Coronary artery (tissue), 2 donors: ENCODE measurements at regions not wholly inside any gene's neighbourhood (a gene's known extent, or its start where the extent isn't known, plus 50 kb on each side); places are given as distances from the start of the nearest gene placed in this dataset.

Experiments used
- DNase-seq: peaks from one replicate; pipeline ENCODE4 v3.0.0-alpha.2; 2017; ENCODE audit warnings: low spot score
- H3K27ac ChIP-seq, 2 donors: fragments of 200-600 bp; sonication (generic); one replicate each; pipeline ENCODE4 v1.5.1; 2016 to 2019
- H3K4me3 ChIP-seq: fragments of 200-600 bp; sonication (generic); 2 replicates; pipeline ENCODE4 v1.5.1; 2016; ENCODE audit warnings: mild to moderate bottlenecking, moderate library complexity
- TF ChIP-seq, protein P1 (sequence below): fragments of 200-600 bp; sonication (generic); IDR thresholded peaks from one replicate; pipeline ENCODE4 v1.5.1; 2019; ENCODE audit warnings: antibody characterized with exemption

DNA sequence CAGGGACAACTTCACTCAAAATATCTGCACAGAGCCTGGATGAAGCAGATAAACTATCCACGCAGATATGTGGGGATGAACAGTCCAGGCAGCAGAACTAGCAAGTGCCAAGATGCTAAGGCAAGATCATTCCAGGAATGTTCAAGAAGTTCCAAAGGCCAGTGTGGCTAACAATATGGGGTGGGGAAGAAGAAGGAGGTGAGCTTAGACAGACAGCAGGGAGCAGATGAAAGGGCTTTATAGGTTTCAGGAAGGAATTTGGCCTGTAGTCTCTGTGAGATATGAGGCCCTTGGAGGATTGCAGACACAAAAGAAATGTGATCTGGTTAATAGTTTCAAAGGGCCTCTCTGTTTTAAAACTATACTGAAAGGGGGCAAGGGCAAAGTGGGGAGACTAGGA, 63.5 kb upstream of the PPM1H start:
- TF ChIP-seq, protein P1, sequence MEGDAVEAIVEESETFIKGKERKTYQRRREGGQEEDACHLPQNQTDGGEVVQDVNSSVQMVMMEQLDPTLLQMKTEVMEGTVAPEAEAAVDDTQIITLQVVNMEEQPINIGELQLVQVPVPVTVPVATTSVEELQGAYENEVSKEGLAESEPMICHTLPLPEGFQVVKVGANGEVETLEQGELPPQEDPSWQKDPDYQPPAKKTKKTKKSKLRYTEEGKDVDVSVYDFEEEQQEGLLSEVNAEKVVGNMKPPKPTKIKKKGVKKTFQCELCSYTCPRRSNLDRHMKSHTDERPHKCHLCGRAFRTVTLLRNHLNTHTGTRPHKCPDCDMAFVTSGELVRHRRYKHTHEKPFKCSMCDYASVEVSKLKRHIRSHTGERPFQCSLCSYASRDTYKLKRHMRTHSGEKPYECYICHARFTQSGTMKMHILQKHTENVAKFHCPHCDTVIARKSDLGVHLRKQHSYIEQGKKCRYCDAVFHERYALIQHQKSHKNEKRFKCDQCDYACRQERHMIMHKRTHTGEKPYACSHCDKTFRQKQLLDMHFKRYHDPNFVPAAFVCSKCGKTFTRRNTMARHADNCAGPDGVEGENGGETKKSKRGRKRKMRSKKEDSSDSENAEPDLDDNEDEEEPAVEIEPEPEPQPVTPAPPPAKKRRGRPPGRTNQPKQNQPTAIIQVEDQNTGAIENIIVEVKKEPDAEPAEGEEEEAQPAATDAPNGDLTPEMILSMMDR: no peak
- Histone ChIP-seq H3K4me3 (no peak overlapping the region), H3K27ac (no peak overlapping the region)
- DNase-seq: no peak

DNA sequence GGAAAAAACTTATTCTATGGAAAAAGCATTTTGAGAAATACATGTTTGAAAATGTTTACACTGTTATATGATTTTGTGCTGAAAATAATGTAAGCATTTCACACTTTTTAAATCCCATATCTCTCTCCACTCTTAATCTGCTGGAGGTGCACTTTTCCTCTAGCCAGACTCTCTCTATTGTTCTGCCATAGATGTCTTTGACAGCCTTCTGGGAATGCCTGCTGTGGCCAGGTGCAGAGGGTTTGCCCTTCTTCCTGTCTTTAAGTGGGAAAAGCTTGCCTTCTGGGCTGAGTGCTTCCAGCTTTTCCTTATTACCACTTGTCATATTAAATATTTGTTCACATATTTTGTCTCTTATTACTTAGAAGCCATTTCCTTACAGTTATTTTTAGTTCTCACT, 60.1 kb upstream of the PPM1H start:
- no peak overlapping the region for H3K4me3 ChIP-seq
- no peak overlapping the region for H3K27ac ChIP-seq
- DNase-seq: no peak
- TF ChIP-seq, protein P1: no peak

DNA sequence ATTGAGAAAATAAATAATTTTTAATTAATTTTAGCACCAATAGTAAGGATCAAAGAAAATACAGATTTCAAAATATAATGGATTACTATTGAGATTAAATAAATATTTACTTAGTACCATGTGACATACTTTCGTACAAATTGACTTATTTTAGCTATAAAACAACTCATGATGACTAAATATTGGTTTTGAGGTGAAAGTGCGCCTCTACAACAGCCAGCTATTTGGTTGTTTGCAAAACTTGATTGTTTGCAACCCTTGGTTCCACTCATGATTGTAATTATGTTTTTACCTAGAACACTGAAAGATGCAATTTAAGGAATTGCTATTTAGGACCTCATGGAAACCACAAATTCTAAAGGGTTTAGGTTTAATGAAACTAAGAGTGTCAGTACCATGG, 51.9 kb upstream of the PPM1H start:
- Histone ChIP-seq H3K27ac (no peak overlapping the region), H3K4me3 (no peak overlapping the region)
- TF ChIP-seq, protein P1: no peak
- DNase-seq: no peak
